GM10266 (cell line): ENCODE measurements at regions not wholly inside any gene's neighbourhood (a gene's known extent, or its start where the extent isn't known, plus 50 kb on each side); places are given as distances from the start of the nearest gene placed in this dataset.
"Not testable (repeated sequence)": the region's sequence is repeated elsewhere in the genome, so short reads cannot be mapped to it uniquely, and the experiment has no call there.

Experiments used
- DNase-seq: peaks from one replicate; pipeline ENCODE4 v3.0.0; 2012; ENCODE audit errors: extremely low spot score
- TF ChIP-seq, protein P1 (sequence below): IDR thresholded peaks from 2 replicates; pipeline ENCODE4 v1.5.1; 2012; ENCODE audit warnings: mild to moderate bottlenecking, low read depth; ENCODE audit not compliant: control insufficient read depth, insufficient read depth; ENCODE audit errors: missing control alignments

DNA sequence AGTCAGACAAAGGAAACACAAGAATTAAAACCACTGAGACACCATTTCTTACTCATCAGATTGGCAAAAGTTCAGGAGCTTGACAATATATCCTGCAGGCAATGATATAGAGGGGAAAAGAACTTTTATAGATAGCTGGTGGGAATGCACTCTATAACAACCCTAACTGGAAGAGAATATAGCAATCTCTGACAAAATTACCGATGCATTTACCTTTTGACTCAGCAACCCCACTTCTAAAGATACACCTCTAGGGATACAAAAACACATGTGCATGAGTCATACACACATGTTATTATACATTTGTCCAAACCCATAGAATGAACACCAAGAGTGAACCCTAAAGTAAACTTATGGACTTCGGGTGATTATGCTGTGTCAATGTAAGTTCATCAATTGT, 79.4 kb upstream of the SRD5A2 start:
- no peak for DNase-seq
- TF ChIP-seq, protein P1, sequence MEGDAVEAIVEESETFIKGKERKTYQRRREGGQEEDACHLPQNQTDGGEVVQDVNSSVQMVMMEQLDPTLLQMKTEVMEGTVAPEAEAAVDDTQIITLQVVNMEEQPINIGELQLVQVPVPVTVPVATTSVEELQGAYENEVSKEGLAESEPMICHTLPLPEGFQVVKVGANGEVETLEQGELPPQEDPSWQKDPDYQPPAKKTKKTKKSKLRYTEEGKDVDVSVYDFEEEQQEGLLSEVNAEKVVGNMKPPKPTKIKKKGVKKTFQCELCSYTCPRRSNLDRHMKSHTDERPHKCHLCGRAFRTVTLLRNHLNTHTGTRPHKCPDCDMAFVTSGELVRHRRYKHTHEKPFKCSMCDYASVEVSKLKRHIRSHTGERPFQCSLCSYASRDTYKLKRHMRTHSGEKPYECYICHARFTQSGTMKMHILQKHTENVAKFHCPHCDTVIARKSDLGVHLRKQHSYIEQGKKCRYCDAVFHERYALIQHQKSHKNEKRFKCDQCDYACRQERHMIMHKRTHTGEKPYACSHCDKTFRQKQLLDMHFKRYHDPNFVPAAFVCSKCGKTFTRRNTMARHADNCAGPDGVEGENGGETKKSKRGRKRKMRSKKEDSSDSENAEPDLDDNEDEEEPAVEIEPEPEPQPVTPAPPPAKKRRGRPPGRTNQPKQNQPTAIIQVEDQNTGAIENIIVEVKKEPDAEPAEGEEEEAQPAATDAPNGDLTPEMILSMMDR, result no peak

DNA sequence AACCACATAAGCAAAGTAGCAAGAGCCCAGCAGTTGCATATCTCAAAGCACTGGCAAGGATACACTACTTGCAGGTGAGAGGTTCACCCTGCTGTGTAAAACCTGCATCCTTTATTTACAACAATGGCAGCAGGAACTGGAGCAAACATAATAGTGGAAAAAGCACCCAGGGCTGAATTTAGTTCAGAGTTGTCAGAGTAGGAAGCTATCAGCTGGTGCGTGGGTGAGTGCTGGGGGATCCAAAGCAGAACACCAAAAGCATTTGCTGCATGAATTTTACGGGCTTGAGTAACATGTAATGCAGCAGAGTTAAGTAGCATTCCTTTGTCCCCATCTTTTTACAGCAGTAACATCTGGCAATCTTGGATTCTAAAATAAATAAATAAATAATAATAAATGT, 73.5 kb upstream of the SRD5A2 start:
- TF ChIP-seq, protein P1, result no peak
- DNase-seq, result no peak

DNA sequence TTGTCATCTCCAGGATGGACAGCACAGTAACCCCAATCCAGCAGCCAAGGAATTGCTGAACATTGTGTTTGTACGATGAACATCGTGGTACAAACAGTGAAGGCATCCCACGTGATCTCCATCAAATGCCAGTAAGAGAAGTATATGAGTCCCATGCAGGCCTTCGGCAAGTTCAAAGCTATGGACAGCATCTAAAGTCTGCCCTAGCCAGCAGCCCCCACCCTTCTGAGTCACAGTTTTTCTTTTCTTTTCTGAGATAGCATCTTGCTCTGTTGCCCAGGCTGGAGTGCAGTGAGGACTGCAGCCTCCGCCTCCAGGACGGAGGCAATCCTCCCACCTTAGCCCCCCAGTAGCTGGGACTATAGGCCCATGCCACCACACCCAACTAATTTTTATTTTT, 71.0 kb upstream of the SRD5A2 start:
- DNase-seq, result no peak
- TF ChIP-seq, protein P1, result no peak

DNA sequence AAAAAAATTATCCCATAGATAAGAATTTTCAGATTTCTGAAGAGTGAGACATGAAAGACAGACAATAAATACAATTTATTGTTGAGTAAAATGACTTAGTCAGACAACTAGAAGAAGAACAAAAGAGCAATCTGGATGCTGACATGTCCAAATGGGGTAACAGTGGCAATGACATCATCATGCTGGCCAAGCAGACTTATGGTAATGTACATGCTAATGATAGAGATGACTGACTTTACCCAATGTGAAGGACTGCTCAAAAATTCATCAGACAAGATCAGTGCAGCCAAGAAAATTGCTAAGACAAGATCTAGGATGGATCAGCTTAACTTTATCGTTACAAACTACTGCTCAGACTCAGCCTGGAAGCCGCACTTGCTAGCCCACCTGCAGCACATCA, 70.5 kb upstream of the SRD5A2 start:
- DNase-seq, result no peak
- TF ChIP-seq, protein P1, result no peak

DNA sequence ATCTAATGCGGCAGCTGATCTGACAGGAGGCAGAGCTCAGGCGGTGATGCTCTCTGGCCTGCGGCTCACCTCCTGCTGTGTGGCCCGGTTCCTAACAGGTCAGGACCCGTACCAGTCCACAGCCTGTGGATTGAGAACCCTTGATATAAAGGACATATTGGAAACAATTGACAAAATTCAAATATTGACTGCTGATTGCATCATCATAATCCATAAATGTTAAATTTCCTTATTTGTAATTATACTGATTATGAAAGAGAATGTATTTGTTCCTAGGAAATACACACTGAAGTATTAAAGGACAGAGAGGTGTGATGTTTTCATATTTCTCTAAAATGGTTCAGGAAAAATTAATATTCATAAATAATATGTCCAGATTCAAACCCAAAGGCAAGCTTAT, 63.8 kb upstream of the SRD5A2 start:
- TF ChIP-seq, protein P1, result no peak
- DNase-seq, result no peak

DNA sequence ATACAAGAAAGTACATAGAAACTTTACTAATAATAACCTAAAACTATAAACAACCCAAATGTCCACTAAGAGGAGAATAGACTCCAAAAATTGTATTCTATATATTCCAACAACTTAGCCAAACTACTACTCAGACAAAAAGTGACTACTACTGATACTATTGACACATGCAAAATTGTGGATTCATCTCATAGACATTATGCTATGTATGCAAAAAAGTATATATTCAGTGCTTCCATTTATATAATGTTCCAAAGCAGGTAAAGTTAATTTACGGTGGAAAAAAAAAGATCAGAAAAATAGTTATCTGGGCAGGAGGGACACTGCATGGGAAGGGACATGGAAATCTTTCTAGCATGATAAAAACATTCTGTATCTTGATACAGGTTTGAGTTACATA, 62.0 kb upstream of the SRD5A2 start:
- TF ChIP-seq, protein P1, result no peak
- DNase-seq, result no peak

DNA sequence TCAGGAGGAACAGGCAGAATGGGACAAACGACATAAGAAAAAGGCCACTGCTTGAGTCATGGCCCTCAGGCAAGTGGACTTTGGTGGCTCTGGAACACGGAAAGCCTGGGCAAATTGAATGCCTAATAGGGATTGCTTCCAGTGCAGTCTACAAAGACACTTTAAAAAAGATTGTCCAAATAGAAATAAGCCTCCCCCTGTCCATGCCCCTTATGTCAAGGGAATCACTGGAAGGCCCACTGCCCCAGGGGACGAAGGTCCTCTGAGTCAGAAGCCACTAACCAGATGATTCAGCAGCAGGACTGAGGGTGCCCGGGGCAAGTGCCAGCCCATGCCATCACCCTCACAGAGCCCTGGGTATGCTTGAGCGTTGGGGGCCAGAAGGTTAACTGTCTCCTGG, 51.5 kb upstream of the SRD5A2 start:
- not testable (repeated sequence) for DNase-seq
